HCT116 (cell line): ENCODE measurements at regions not wholly inside any gene's neighbourhood (a gene's known extent, or its start where the extent isn't known, plus 50 kb on each side); places are given as distances from the start of the nearest gene placed in this dataset.

ENCODE experiments used
- EZH2 ChIP-seq: fragments of 200-600 bp; sonication (generic); IDR thresholded peaks from 2 replicates; pipeline ENCODE4 v1.6.1; 2017; ENCODE audit warnings: antibody characterized with exemption, mixed run types
- EZH2phosphoT487 ChIP-seq: fragments of 200-600 bp; IDR thresholded peaks from 2 replicates; pipeline ENCODE4 v1.6.1; 2018; ENCODE audit warnings: antibody characterized with exemption, borderline replicate concordance
- FOSL1 ChIP-seq: IDR thresholded peaks from 2 replicates; pipeline ENCODE4 v1.6.1; 2012; ENCODE audit warnings: low read depth
- POLR2A ChIP-seq: IDR thresholded peaks from 2 replicates; pipeline ENCODE4 v1.7.0; 2011; ENCODE audit warnings: borderline replicate concordance; ENCODE audit not compliant: insufficient read depth, insufficient read length; ENCODE audit errors: extremely low read depth
- POLR2AphosphoS5 ChIP-seq: IDR thresholded peaks from 2 replicates; pipeline ENCODE4 v1.6.1; 2011; ENCODE audit warnings: mild to moderate bottlenecking, low read depth, low read length, moderate library complexity
- SRF ChIP-seq: IDR thresholded peaks from 2 replicates; pipeline ENCODE4 v1.6.1; 2012; ENCODE audit warnings: low read depth
- TF ChIP-seq, protein P1 (sequence below): IDR thresholded peaks from 2 replicates; pipeline ENCODE4 v1.6.1; 2011; ENCODE audit warnings: mild to moderate bottlenecking, low read length, moderate library complexity; ENCODE audit not compliant: insufficient replicate concordance; ENCODE audit errors: extremely low read depth
- TF ChIP-seq, protein P2 (sequence below), 3 experiments: fragments of 200-600 bp in 1 of 3; sonication (generic) in 1 of 3; IDR thresholded peaks in 2 of 3; conservative IDR thresholded peaks in 1 of 3; 2 replicates each; pipeline ENCODE4 v1.5.1; 2012 to 2017; ENCODE audit warnings: low read depth in 2 of 3, low read length in 2 of 3, antibody characterized with exemption in 1 of 3, borderline replicate concordance in 1 of 3, control low read depth in 1 of 3, mild to moderate bottlenecking in 1 of 3, mixed read lengths in 1 of 3, mixed run types in 1 of 3, moderate library complexity in 1 of 3; ENCODE audit not compliant: insufficient read depth in 1 of 3

DNA sequence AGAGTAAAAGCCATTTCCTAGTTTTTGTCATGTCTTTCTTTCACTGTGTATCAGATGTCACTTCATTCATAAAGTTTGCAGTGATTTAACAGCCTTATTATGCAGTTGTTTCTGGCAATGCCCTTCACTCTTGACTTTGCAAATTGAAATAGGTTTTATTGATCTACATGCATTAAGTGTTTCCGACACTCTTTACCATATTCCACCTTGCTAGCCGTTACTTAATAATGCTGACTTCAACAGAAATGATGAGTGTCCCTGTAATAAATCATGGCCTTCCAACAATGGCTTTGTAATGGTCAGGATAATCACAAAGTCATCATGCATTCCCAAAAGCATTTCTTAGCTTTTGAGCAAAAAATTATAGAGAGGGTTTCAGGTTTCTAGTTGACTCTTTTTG is 236.8 kb upstream of the FMN2 start:
- TF ChIP-seq, protein P1, sequence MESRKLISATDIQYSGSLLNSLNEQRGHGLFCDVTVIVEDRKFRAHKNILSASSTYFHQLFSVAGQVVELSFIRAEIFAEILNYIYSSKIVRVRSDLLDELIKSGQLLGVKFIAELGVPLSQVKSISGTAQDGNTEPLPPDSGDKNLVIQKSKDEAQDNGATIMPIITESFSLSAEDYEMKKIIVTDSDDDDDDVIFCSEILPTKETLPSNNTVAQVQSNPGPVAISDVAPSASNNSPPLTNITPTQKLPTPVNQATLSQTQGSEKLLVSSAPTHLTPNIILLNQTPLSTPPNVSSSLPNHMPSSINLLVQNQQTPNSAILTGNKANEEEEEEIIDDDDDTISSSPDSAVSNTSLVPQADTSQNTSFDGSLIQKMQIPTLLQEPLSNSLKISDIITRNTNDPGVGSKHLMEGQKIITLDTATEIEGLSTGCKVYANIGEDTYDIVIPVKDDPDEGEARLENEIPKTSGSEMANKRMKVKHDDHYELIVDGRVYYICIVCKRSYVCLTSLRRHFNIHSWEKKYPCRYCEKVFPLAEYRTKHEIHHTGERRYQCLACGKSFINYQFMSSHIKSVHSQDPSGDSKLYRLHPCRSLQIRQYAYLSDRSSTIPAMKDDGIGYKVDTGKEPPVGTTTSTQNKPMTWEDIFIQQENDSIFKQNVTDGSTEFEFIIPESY: no peak
- TF ChIP-seq POLR2A (no peak), FOSL1 (no peak), EZH2phosphoT487 (no peak), EZH2 (no peak), POLR2AphosphoS5 (no peak), SRF (no peak)
- TF ChIP-seq, protein P2, sequence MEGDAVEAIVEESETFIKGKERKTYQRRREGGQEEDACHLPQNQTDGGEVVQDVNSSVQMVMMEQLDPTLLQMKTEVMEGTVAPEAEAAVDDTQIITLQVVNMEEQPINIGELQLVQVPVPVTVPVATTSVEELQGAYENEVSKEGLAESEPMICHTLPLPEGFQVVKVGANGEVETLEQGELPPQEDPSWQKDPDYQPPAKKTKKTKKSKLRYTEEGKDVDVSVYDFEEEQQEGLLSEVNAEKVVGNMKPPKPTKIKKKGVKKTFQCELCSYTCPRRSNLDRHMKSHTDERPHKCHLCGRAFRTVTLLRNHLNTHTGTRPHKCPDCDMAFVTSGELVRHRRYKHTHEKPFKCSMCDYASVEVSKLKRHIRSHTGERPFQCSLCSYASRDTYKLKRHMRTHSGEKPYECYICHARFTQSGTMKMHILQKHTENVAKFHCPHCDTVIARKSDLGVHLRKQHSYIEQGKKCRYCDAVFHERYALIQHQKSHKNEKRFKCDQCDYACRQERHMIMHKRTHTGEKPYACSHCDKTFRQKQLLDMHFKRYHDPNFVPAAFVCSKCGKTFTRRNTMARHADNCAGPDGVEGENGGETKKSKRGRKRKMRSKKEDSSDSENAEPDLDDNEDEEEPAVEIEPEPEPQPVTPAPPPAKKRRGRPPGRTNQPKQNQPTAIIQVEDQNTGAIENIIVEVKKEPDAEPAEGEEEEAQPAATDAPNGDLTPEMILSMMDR (IDR thresholded peaks at IDR 0.05 in 2 of 3, conservative IDR thresholded peaks at IDR 0.05 in 1 of 3; ENCODE audit: borderline replicate concordance in 1 of 3, insufficient read depth in 1 of 3, low read depth in 2 of 3, low read length in 2 of 3): no peak
